ENCODE measurements at regions not wholly inside any gene's neighbourhood (a gene's known extent, or its start where the extent isn't known, plus 50 kb on each side); places are given as distances from the start of the nearest gene placed in this dataset.

- no peak overlapping the region for H3K4me3 Mint-ChIP-seq
- H3K36me3 ChIP-seq (replicated peaks in 1 of 2; ENCODE audit: control extremely low read depth in 1 of 2, control insufficient read depth in 1 of 2, extremely low read depth in 1 of 2, insufficient read depth in 2 of 2, low read length in 1 of 2): no peaks in the 10 kb centered on the region
- H3K79me2 ChIP-seq (ENCODE audit: control insufficient read depth, insufficient read depth, low read length): no peaks in the 10 kb centered on the region
- no peaks in the 10 kb centered on the region for H3K4me1 Mint-ChIP-seq
- H3K27ac ChIP-seq (ENCODE audit: low read length in 2 of 2): no peak overlapping the region
- H3K27me3 ChIP-seq (replicated peaks in 1 of 4; ENCODE audit: control extremely low read depth in 1 of 4, control insufficient read depth in 3 of 4, insufficient read depth in 4 of 4, low read length in 3 of 4): no peaks in the 10 kb centered on the region
- intact Hi-C loops (cut with micrococcal nuclease): no loop called here
- TF ChIP-seq EZH2 (IDR thresholded peaks at IDR 0.05; ENCODE audit: borderline replicate concordance, insufficient read depth, low read depth, low read length, poor library complexity, severe bottlenecking): no peak
- no peak for TF ChIP-seq CTCF (IDR thresholded peaks at IDR 0.05)
- H3K27me3 Mint-ChIP-seq: no peaks in the 10 kb centered on the region
- ATAC-seq (ENCODE audit: low read depth) (no peak), DNase-seq (no peak)
- 56% methylated on average over 1 of the region's 6 CpGs for WGBS (ENCODE audit: insufficient coverage)
- no peak overlapping the region for H2AFZ ChIP-seq (ENCODE audit: insufficient read depth, low read depth, low read length, poor library complexity, severe bottlenecking)
- H3K9me3 Mint-ChIP-seq (ENCODE audit: insufficient read depth): no peaks in the 10 kb centered on the region
- CTCF ChIA-PET: no interaction called here
- no peak overlapping the region for H3K4me2 ChIP-seq (replicated peaks; ENCODE audit: low read depth, low read length, poor library complexity, severe bottlenecking)
- peaks cover 0 to 10% (median 0%) of the 10 kb centered on the region in 3 donors for H3K9me3 ChIP-seq (ENCODE audit: control extremely low read depth in 1 of 3, control insufficient read depth in 2 of 3, insufficient read depth in 1 of 3, low read length in 2 of 3)
- no peak overlapping the region for H3K4me3 ChIP-seq (ENCODE audit: control extremely low read depth in 1 of 5, extremely low read depth in 1 of 5, insufficient read depth in 1 of 5, low read depth in 2 of 5, low read length in 4 of 5)
- H4K20me1 ChIP-seq (ENCODE audit: control insufficient read depth, insufficient read depth, low read length, poor library complexity, severe bottlenecking): no peaks in the 10 kb centered on the region
- no peak overlapping the region for H3K9ac ChIP-seq (ENCODE audit: low read length)
- no peaks in the 10 kb centered on the region for H3K4me1 ChIP-seq (ENCODE audit: control insufficient read depth in 2 of 2, insufficient read depth in 2 of 2, low read length in 2 of 2)
- no peak overlapping the region for H3K27ac Mint-ChIP-seq
- POLR2A ChIA-PET: no interaction called here
These were observed 334.8 kb downstream of the FGFR2 start for GRCh38 chr10:121263431-121263783.

- H4K20me1 ChIP-seq (ENCODE audit: control insufficient read depth, insufficient read depth, low read length, poor library complexity, severe bottlenecking): no peaks in the 10 kb centered on the region
- H3K9me3 ChIP-seq (ENCODE audit: control extremely low read depth in 1 of 3, control insufficient read depth in 2 of 3, insufficient read depth in 1 of 3, low read length in 2 of 3): peaks cover 0 to 7% (median 0%) of the 10 kb centered on the region in 3 donors
- POLR2A ChIA-PET: no interaction called here
- no peaks in the 10 kb centered on the region for H3K36me3 ChIP-seq (replicated peaks in 1 of 2; ENCODE audit: control extremely low read depth in 1 of 2, control insufficient read depth in 1 of 2, extremely low read depth in 1 of 2, insufficient read depth in 2 of 2, low read length in 1 of 2)
- CTCF ChIA-PET: no interaction called here
- H3K4me1 ChIP-seq (ENCODE audit: control insufficient read depth in 2 of 2, insufficient read depth in 2 of 2, low read length in 2 of 2): no peaks in the 10 kb centered on the region
- Mint-ChIP-seq H3K27ac (no peak overlapping the region), H3K27me3 (no peaks in the 10 kb centered on the region), H3K9me3 (ENCODE audit: insufficient read depth) (no peaks in the 10 kb centered on the region), H3K4me1 (no peaks in the 10 kb centered on the region), H3K4me3 (no peak overlapping the region)
- H3K79me2 ChIP-seq (ENCODE audit: control insufficient read depth, insufficient read depth, low read length): no peaks in the 10 kb centered on the region
- TF ChIP-seq EZH2 (IDR thresholded peaks at IDR 0.05; ENCODE audit: borderline replicate concordance, insufficient read depth, low read depth, low read length, poor library complexity, severe bottlenecking): no peak
- TF ChIP-seq CTCF (IDR thresholded peaks at IDR 0.05): no peak
- WGBS (ENCODE audit: insufficient coverage): 86% methylated on average over 3 of the region's 6 CpGs
- ATAC-seq (ENCODE audit: low read depth): no peak
- H2AFZ ChIP-seq (ENCODE audit: insufficient read depth, low read depth, low read length, poor library complexity, severe bottlenecking): no peak overlapping the region
- intact Hi-C loops (cut with micrococcal nuclease): no loop called here
- no peak overlapping the region for H3K4me3 ChIP-seq (ENCODE audit: control extremely low read depth in 1 of 5, extremely low read depth in 1 of 5, insufficient read depth in 1 of 5, low read depth in 2 of 5, low read length in 4 of 5)
- H3K27ac ChIP-seq (ENCODE audit: low read length in 2 of 2): no peak overlapping the region
- DNase-seq: no peak
- no peak overlapping the region for H3K4me2 ChIP-seq (replicated peaks; ENCODE audit: low read depth, low read length, poor library complexity, severe bottlenecking)
- H3K9ac ChIP-seq (ENCODE audit: low read length): no peak overlapping the region
- H3K27me3 ChIP-seq (replicated peaks in 1 of 4; ENCODE audit: control extremely low read depth in 1 of 4, control insufficient read depth in 3 of 4, insufficient read depth in 4 of 4, low read length in 3 of 4): no peaks in the 10 kb centered on the region
These were observed 332.7 kb downstream of the FGFR2 start for GRCh38 chr10:121265360-121266123.

Measured in B cell (primary cell).